ENCODE measurements at regions not wholly inside any gene's neighbourhood (a gene's known extent, or its start where the extent isn't known, plus 50 kb on each side); places are given as distances from the start of the nearest gene placed in this dataset.

GRCh38 chr15:23514484-23514883, 51.0 kb upstream of the MKRN3 start:
- no peak for DNase-seq (ENCODE audit: low spot score)

- no peak for DNase-seq (ENCODE audit: low spot score)
Measured at GRCh38 chr15:23506762-23507161, 58.7 kb upstream of the MKRN3 start.

- DNase-seq (ENCODE audit: low spot score), result no peak
Measured at GRCh38 chr15:23503980-23504379, 56.9 kb upstream of the GOLGA6L2 start.

GRCh38 chr15:23503576-23503975, 56.5 kb upstream of the GOLGA6L2 start:
- no peak for DNase-seq (ENCODE audit: low spot score)

GRCh38 chr15:23497710-23498111, 50.7 kb upstream of the GOLGA6L2 start:
- DNase-seq (ENCODE audit: low spot score), result peak; percentile 30
